ENCODE measurements at regions not wholly inside any gene's neighbourhood (a gene's known extent, or its start where the extent isn't known, plus 50 kb on each side); places are given as distances from the start of the nearest gene placed in this dataset.

GRCh38 chr9:1876891-1877496 lies 138.2 kb upstream of the SMARCA2 start:
- TF ChIP-seq SIN3A (IDR thresholded peaks at IDR 0.05; ENCODE audit: borderline replicate concordance, low read depth, low read length): no peak
- TF ChIP-seq TAF1 (IDR thresholded peaks at IDR 0.05; ENCODE audit: borderline replicate concordance, low read depth, low read length): no peak
- no peak for TF ChIP-seq CHD2 (IDR thresholded peaks at IDR 0.05; ENCODE audit: low read length, partially characterized antibody)
- no peak for TF ChIP-seq EP300 (IDR thresholded peaks at IDR 0.05; ENCODE audit: borderline replicate concordance in 1 of 2, low read depth in 1 of 2, low read length in 1 of 2)
- TF ChIP-seq, protein P1, sequence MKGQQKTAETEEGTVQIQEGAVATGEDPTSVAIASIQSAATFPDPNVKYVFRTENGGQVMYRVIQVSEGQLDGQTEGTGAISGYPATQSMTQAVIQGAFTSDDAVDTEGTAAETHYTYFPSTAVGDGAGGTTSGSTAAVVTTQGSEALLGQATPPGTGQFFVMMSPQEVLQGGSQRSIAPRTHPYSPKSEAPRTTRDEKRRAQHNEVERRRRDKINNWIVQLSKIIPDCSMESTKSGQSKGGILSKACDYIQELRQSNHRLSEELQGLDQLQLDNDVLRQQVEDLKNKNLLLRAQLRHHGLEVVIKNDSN (IDR thresholded peaks at IDR 0.05; ENCODE audit: borderline replicate concordance, low read depth): no peak
- no peak for TF ChIP-seq EZH2phosphoT487 (IDR thresholded peaks at IDR 0.05; ENCODE audit: borderline replicate concordance, low read depth)
